HEK293 (cell line): ENCODE measurements at regions not wholly inside any gene's neighbourhood (a gene's known extent, or its start where the extent isn't known, plus 50 kb on each side); places are given as distances from the start of the nearest gene placed in this dataset.
"Not testable (repeated sequence)": the region's sequence is repeated elsewhere in the genome, so short reads cannot be mapped to it uniquely, and the experiment has no call there.

Experiments used
- CTCF ChIA-PET: fragments of 350-600 bp; formaldehyde crosslinking; extraction: SDS; loops from one replicate; lab custom pipeline; 2021; ENCODE audit warnings: antibody characterized with exemption; lab: Yijun Ruan, JAX
- POLR2A ChIA-PET: fragments of 300-600 bp; formaldehyde crosslinking; extraction: SDS; loops from one replicate; lab custom pipeline; 2020; ENCODE audit warnings: antibody characterized with exemption, inconsistent platforms; lab: Yijun Ruan, JAX
- H3K27ac ChIP-seq: fragments of 200-500 bp; sonication (Bioruptor generic); 2 replicates; pipeline ENCODE4 v1.5.1; 2014; ENCODE audit warnings: low read depth, low read length, control low read depth, inconsistent platforms; ENCODE audit errors: extremely low read depth
- H3K36me3 ChIP-seq, 2 experiments: fragments of 200-500 bp in 1 of 2; sonication (Bioruptor generic) in 1 of 2; 1 replicate in 1 of 2; 2 replicates in 1 of 2; pipeline ENCODE4 v1.5.1; 2014 to 2017; ENCODE audit warnings: inconsistent platforms in 2 of 2, low read length in 2 of 2; ENCODE audit not compliant: control insufficient read depth in 2 of 2, insufficient read depth in 1 of 2
- H3K4me1 ChIP-seq: fragments of 200-500 bp; sonication (Bioruptor generic); 2 replicates; pipeline ENCODE4 v1.5.1; 2014; ENCODE audit warnings: mild to moderate bottlenecking, low read length, inconsistent platforms; ENCODE audit not compliant: control insufficient read depth, insufficient read depth
- H3K4me3 ChIP-seq: 2 replicates; pipeline ENCODE4 v1.5.1; 2011; ENCODE audit warnings: low read depth, mild to moderate bottlenecking, control low read depth, low read length, moderate library complexity
- H3K9me3 ChIP-seq: fragments of 200-500 bp; sonication (Bioruptor generic); 2 replicates; pipeline ENCODE4 v1.5.1; 2014; ENCODE audit warnings: low read depth, low read length, inconsistent platforms; ENCODE audit not compliant: control insufficient read depth, insufficient read depth
- CTCF ChIP-seq: fragments of 450-650 bp; formaldehyde crosslinking; IDR thresholded peaks from 2 replicates; pipeline ENCODE4 v1.5.1; 2016; ENCODE audit warnings: missing biosample characterization, missing genetic modification characterization
- GLI4 ChIP-seq: fragments of 450-650 bp; formaldehyde crosslinking; IDR thresholded peaks from 2 replicates; pipeline ENCODE4 v1.5.1; 2016; ENCODE audit warnings: missing biosample characterization, missing genetic modification characterization
- GLIS2 ChIP-seq: fragments of 450-650 bp; formaldehyde crosslinking; IDR thresholded peaks from 2 replicates; pipeline ENCODE4 v1.5.1; 2016; ENCODE audit warnings: missing biosample characterization, missing genetic modification characterization
- HOXA7 ChIP-seq: sonication (generic); formaldehyde crosslinking; IDR thresholded peaks from 2 replicates; pipeline ENCODE4 v1.8.1; 2022; ENCODE audit warnings: missing genetic modification reagents, borderline replicate concordance
- KLF8 ChIP-seq: fragments of 450-650 bp; formaldehyde crosslinking; IDR thresholded peaks from 2 replicates; pipeline ENCODE4 v1.5.1; 2016; ENCODE audit warnings: missing biosample characterization, missing genetic modification characterization
- OSR2 ChIP-seq: fragments of 450-650 bp; formaldehyde crosslinking; IDR thresholded peaks from 2 replicates; pipeline ENCODE4 v1.5.1; 2016; ENCODE audit warnings: missing biosample characterization, missing genetic modification characterization
- OVOL3 ChIP-seq: fragments of 450-650 bp; formaldehyde crosslinking; IDR thresholded peaks from 2 replicates; pipeline ENCODE4 v1.5.1; 2016; ENCODE audit warnings: missing biosample characterization, missing genetic modification characterization
- PBX3 ChIP-seq: sonication (generic); formaldehyde crosslinking; IDR thresholded peaks from 2 replicates; pipeline ENCODE4 v1.8.1; 2022; ENCODE audit warnings: mild to moderate bottlenecking, moderate library complexity, missing genetic modification reagents
- SCRT2 ChIP-seq: fragments of 450-650 bp; formaldehyde crosslinking; IDR thresholded peaks from 2 replicates; pipeline ENCODE4 v1.5.1; 2016; ENCODE audit warnings: missing biosample characterization, missing genetic modification characterization
- TRIM28 ChIP-seq: IDR thresholded peaks from 2 replicates; pipeline ENCODE4 v1.6.1; 2011; ENCODE audit warnings: low read length, control low read depth, borderline replicate concordance
- WT1 ChIP-seq: fragments of 450-650 bp; formaldehyde crosslinking; IDR thresholded peaks from 2 replicates; pipeline ENCODE4 v1.5.1; 2016; ENCODE audit warnings: missing biosample characterization, missing genetic modification characterization
- ZBTB8A ChIP-seq: fragments of 450-650 bp; formaldehyde crosslinking; IDR thresholded peaks from 2 replicates; pipeline ENCODE4 v1.5.1; 2016; ENCODE audit warnings: missing biosample characterization, missing genetic modification characterization
- ZNF121 ChIP-seq: fragments of 450-650 bp; formaldehyde crosslinking; IDR thresholded peaks from 2 replicates; pipeline ENCODE4 v1.5.1; 2016; ENCODE audit warnings: missing biosample characterization, missing genetic modification characterization
- ZNF146 ChIP-seq: fragments of 450-650 bp; formaldehyde crosslinking; IDR thresholded peaks from 2 replicates; pipeline ENCODE4 v1.5.1; 2016; ENCODE audit warnings: missing biosample characterization, missing genetic modification characterization
- ZNF175 ChIP-seq: fragments of 450-650 bp; formaldehyde crosslinking; IDR thresholded peaks from 2 replicates; pipeline ENCODE4 v1.5.1; 2016; ENCODE audit warnings: missing biosample characterization, missing genetic modification characterization
- ZNF19 ChIP-seq: fragments of 450-650 bp; formaldehyde crosslinking; IDR thresholded peaks from 2 replicates; pipeline ENCODE4; 2016; ENCODE audit warnings: missing biosample characterization, missing genetic modification characterization, low read depth
- ZNF211 ChIP-seq: fragments of 450-650 bp; formaldehyde crosslinking; IDR thresholded peaks from 2 replicates; pipeline ENCODE4 v1.5.1; 2016; ENCODE audit warnings: low read depth, missing biosample characterization, missing genetic modification characterization
- ZNF23 ChIP-seq: fragments of 450-650 bp; formaldehyde crosslinking; IDR thresholded peaks from 2 replicates; pipeline ENCODE4 v1.5.1; 2016; ENCODE audit warnings: missing biosample characterization, missing genetic modification characterization, borderline replicate concordance
- ZNF274 ChIP-seq, 2 experiments: fragments of 200-500 bp in 1 of 2; fragments of 450-650 bp in 1 of 2; sonication (Bioruptor generic) in 1 of 2; formaldehyde crosslinking in 1 of 2; IDR thresholded peaks; 2 replicates each; pipeline versions ENCODE4 v1.5.1 to v1.6.1; 2014 to 2016; ENCODE audit warnings: borderline replicate concordance in 1 of 2, inconsistent platforms in 1 of 2, low read length in 1 of 2, missing biosample characterization in 1 of 2, missing genetic modification characterization in 1 of 2
- ZNF354C ChIP-seq: fragments of 450-650 bp; formaldehyde crosslinking; IDR thresholded peaks from 2 replicates; pipeline ENCODE4 v1.5.1; 2016; ENCODE audit warnings: missing biosample characterization, missing genetic modification characterization, low read depth, borderline replicate concordance
- ZNF416 ChIP-seq: fragments of 450-650 bp; formaldehyde crosslinking; IDR thresholded peaks from 2 replicates; pipeline ENCODE4 v1.5.1; 2016; ENCODE audit warnings: missing biosample characterization, missing genetic modification characterization
- ZNF426 ChIP-seq: fragments of 450-650 bp; formaldehyde crosslinking; IDR thresholded peaks from 2 replicates; pipeline ENCODE4 v1.5.1; 2017; ENCODE audit warnings: missing biosample characterization, missing genetic modification characterization, mild to moderate bottlenecking, inconsistent platforms, moderate library complexity
- ZNF549 ChIP-seq: fragments of 450-650 bp; IDR thresholded peaks from 2 replicates; pipeline ENCODE4 v1.5.1; 2018; ENCODE audit warnings: missing biosample characterization, missing genetic modification characterization, mild to moderate bottlenecking, inconsistent platforms, moderate library complexity
- ZNF596 ChIP-seq: fragments of 450-650 bp; IDR thresholded peaks from 2 replicates; pipeline ENCODE4 v1.5.0; 2018; ENCODE audit warnings: missing biosample characterization, mild to moderate bottlenecking, missing genetic modification characterization, moderate library complexity
- ZNF830 ChIP-seq: fragments of 450-650 bp; IDR thresholded peaks from 2 replicates; pipeline ENCODE4 v1.5.0; 2018; ENCODE audit warnings: missing biosample characterization, missing genetic modification characterization, low read depth, mild to moderate bottlenecking, moderate library complexity
- ZNF843 ChIP-seq: fragments of 450-650 bp; formaldehyde crosslinking; IDR thresholded peaks from 2 replicates; pipeline ENCODE4 v1.5.1; 2016; ENCODE audit warnings: missing biosample characterization, missing genetic modification characterization
- ZSCAN18 ChIP-seq: fragments of 450-650 bp; formaldehyde crosslinking; IDR thresholded peaks from 2 replicates; pipeline ENCODE4 v1.5.1; 2016; ENCODE audit warnings: missing biosample characterization, missing genetic modification characterization
- ZSCAN5A ChIP-seq: fragments of 450-650 bp; formaldehyde crosslinking; IDR thresholded peaks from 2 replicates; pipeline ENCODE4 v1.5.1; 2016; ENCODE audit warnings: missing biosample characterization, missing genetic modification characterization

- TF ChIP-seq ZNF23 (tag by site-specific recombination) = no peak
- no peak for TF ChIP-seq ZNF426
Measured at GRCh38 chr4:127261476-127261875, 371.3 kb upstream of the INTU start (continued).

- CTCF ChIA-PET = no interaction called here
- no peaks in the 10 kb centered on the region for H3K9me3 ChIP-seq
- H3K4me1 ChIP-seq = no peaks in the 10 kb centered on the region
- H3K4me3 ChIP-seq = no peak overlapping the region
- TF ChIP-seq OVOL3 (tag by site-specific recombination) = no peak
- TF ChIP-seq GLI4 (tag by site-specific recombination) = no peak
- TF ChIP-seq GLIS2 (tag by site-specific recombination) = no peak
- TF ChIP-seq ZNF175 (tag by site-specific recombination) = no peak
- TF ChIP-seq ZNF843 = no peak
- TF ChIP-seq ZNF146 (tag by site-specific recombination) = no peak
- no peak for TF ChIP-seq ZBTB8A (tag by site-specific recombination)
- no peak for TF ChIP-seq ZNF211
- no peak for TF ChIP-seq KLF8 (tag by site-specific recombination)
- no peak for TF ChIP-seq ZNF596 (tag by site-specific recombination)
- TF ChIP-seq CTCF = no peak
- TF ChIP-seq ZSCAN18 (tag by site-specific recombination) = no peak
- no peak for TF ChIP-seq SCRT2 (tag by site-specific recombination)
- no peak for TF ChIP-seq ZNF416 (tag by site-specific recombination)
- no peaks in the 10 kb centered on the region for H3K36me3 ChIP-seq
- POLR2A ChIA-PET = no interaction called here
- H3K27ac ChIP-seq = no peak overlapping the region
Measured at GRCh38 chr4:127268367-127268766, 364.4 kb upstream of the INTU start.

- H3K4me1 ChIP-seq, H3K4me3 ChIP-seq, H3K9me3 ChIP-seq, H3K27ac ChIP-seq, POLR2A ChIA-PET, H3K36me3 ChIP-seq: not testable (repeated sequence)
- CTCF ChIA-PET = interaction anchor here (0.6 kb wide), 1 partner anchor 147 kb away, joined by 5 read pairs; no protein-coding TSS in a partner anchor
- TF ChIP-seq TRIM28 = peak; percentile 58; the same call in 1 of the 2 replicates
Measured at GRCh38 chr4:127277023-127277422, 355.7 kb upstream of the INTU start.

- Histone ChIP-seq H3K4me3 (no peak overlapping the region), H3K36me3 (no peaks in the 10 kb centered on the region), H3K4me1 (no peaks in the 10 kb centered on the region), H3K9me3 (no peaks in the 10 kb centered on the region), H3K27ac (no peak overlapping the region)
- CTCF ChIA-PET = no interaction called here
- POLR2A ChIA-PET = no interaction called here
- TF ChIP-seq ZNF830 (tag by site-specific recombination) = no peak
- no peak for TF ChIP-seq ZNF19 (tag by site-specific recombination)
- no peak for TF ChIP-seq ZNF121
- TF ChIP-seq ZNF354C = no peak
- no peak for TF ChIP-seq ZNF843
- no peak for TF ChIP-seq OSR2 (tag by site-specific recombination)
- TF ChIP-seq ZNF549 (tag by site-specific recombination) = no peak
- no peak for TF ChIP-seq ZSCAN5A
- TF ChIP-seq WT1 (tag by site-specific recombination) = no peak
- no peak for TF ChIP-seq HOXA7
- TF ChIP-seq ZNF274 (IDR thresholded peaks at IDR 0.05; ENCODE audit: low read length) = no peak
- TF ChIP-seq ZNF274 (tag by site-specific recombination; IDR thresholded peaks at IDR 0.05; ENCODE audit: borderline replicate concordance) = no peak
- TF ChIP-seq PBX3 = no peak
Measured at GRCh38 chr4:127284236-127284635, 348.5 kb upstream of the INTU start.
